ENCODE measurements at regions not wholly inside any gene's neighbourhood (a gene's known extent, or its start where the extent isn't known, plus 50 kb on each side); places are given as distances from the start of the nearest gene placed in this dataset.
"Not testable (repeated sequence)": the region's sequence is repeated elsewhere in the genome, so short reads cannot be mapped to it uniquely, and the experiment has no call there.

DNA sequence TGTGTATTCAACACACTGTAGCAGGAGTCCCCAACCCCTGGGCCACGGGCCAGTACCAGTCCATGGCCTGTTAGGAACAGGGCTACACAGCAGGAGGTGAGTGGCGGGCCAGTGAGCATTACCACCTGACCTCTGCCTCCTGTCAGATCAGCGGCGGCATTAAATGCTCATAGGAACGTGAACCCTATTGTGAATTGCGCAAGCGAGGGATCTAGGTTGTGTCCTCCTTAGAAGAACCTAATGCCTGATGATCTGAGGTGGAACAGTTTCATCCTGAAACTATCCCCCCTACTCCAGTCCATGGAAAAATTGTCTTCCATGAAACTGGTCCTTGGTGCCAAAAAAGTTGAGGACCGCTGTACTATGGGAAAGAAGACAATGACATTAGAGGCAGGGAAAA is 386.9 kb downstream of the PREX1 start:
- Histone ChIP-seq H3K27ac (ENCODE audit: low read depth, low read length, severe bottlenecking) (no peak overlapping the region), H3K9me3 (ENCODE audit: control insufficient read depth, low read length) (peaks cover 17% of the 10 kb centered on the region), H3K36me3 (ENCODE audit: control insufficient read depth, insufficient read depth, low read length) (no peaks in the 10 kb centered on the region), H3K4me1 (ENCODE audit: control insufficient read depth, insufficient read depth, low read length, poor library complexity, severe bottlenecking) (no peaks in the 10 kb centered on the region), H3K4me3 (ENCODE audit: extremely low read depth, insufficient read depth, low read length, poor library complexity, severe bottlenecking) (no peak overlapping the region)
- WGBS, 2 experiments (ENCODE audit: insufficient coverage in 2 of 2), result 89 to 100% methylated on average over 3 to 5 of the region's 8 CpGs

DNA sequence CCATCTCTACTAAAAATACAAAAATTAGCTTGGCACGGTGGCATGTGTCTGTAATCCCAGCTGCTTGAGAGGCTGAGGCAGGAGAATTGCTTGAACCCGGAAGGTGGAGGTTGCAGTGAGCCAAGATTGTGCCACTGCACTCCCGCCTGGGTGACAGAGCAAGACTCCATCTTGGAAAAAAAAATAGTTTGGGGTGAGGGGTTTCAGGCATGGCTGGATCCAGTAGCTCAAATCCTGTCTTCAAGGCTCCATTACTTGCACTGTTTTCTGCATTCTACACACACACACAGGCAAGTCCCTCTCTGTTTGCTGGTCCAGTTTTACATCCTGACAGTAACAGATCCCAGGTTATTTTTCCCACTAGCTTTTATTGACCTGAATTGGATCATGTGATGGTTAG is 387.5 kb downstream of the PREX1 start:
- H3K27ac ChIP-seq (ENCODE audit: low read depth, low read length, severe bottlenecking); H3K4me3 ChIP-seq (ENCODE audit: extremely low read depth, insufficient read depth, low read length, poor library complexity, severe bottlenecking); H3K4me1 ChIP-seq (ENCODE audit: control insufficient read depth, insufficient read depth, low read length, poor library complexity, severe bottlenecking); H3K36me3 ChIP-seq (ENCODE audit: control insufficient read depth, insufficient read depth, low read length): not testable (repeated sequence)
- 75 to 82% methylated on average over 1 to 3 of the region's 3 CpGs for WGBS, 2 experiments (ENCODE audit: insufficient coverage in 2 of 2)
- peaks cover 17% of the 10 kb centered on the region for H3K9me3 ChIP-seq (ENCODE audit: control insufficient read depth, low read length)

DNA sequence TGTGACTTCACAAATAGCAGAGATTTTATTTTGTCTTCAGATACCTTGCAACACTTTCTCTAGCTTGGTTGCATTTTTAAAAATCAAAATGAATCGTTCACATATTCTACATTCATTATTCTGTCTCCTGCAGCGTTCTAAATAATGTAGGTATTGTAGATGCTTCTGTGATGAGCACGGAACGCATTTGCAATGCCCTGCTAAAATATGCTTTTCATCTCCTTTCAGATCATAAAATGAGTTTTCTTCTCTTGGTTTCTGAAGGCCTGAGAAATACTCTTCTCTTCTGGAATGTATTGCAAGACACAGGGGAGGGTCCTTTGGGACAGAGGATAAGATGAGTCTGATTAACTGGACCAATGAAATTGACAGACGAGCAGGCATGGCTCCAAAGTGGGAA is 390.7 kb downstream of the PREX1 start:
- Histone ChIP-seq H3K9me3 (ENCODE audit: control insufficient read depth, low read length) (peaks cover 5% of the 10 kb centered on the region), H3K36me3 (ENCODE audit: control insufficient read depth, insufficient read depth, low read length) (no peaks in the 10 kb centered on the region), H3K4me1 (ENCODE audit: control insufficient read depth, insufficient read depth, low read length, poor library complexity, severe bottlenecking) (no peaks in the 10 kb centered on the region), H3K27ac (ENCODE audit: low read depth, low read length, severe bottlenecking) (no peak overlapping the region), H3K4me3 (ENCODE audit: extremely low read depth, insufficient read depth, low read length, poor library complexity, severe bottlenecking) (no peak overlapping the region)
- WGBS, 2 experiments (ENCODE audit: insufficient coverage in 2 of 2), result 0% methylated on average over 1 of the region's 5 CpGs

DNA sequence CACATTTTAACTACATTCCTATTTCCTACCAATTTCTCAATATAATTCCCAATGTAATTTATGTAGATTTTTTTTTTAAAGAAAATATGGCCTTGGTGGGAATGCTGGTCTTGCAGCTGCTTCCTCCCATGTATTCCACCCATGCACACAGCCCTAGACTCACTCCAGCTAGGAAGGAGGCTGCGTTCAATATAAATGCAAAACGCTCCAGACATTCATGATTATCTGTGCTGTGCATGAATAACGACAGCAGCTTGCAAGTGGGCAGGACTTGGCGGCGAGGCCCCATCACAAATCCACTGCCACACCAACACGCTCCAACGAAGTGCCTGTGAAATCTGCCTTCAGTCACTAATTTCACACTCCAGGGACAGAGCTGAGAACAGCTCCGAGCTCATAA is 391.2 kb downstream of the PREX1 start:
- WGBS, 2 experiments (ENCODE audit: insufficient coverage in 2 of 2), result 75 to 100% methylated on average over 1 of the region's 8 CpGs
- H3K27ac ChIP-seq (ENCODE audit: low read depth, low read length, severe bottlenecking); H3K4me3 ChIP-seq (ENCODE audit: extremely low read depth, insufficient read depth, low read length, poor library complexity, severe bottlenecking); H3K9me3 ChIP-seq (ENCODE audit: control insufficient read depth, low read length); H3K4me1 ChIP-seq (ENCODE audit: control insufficient read depth, insufficient read depth, low read length, poor library complexity, severe bottlenecking); H3K36me3 ChIP-seq (ENCODE audit: control insufficient read depth, insufficient read depth, low read length): not testable (repeated sequence)

DNA sequence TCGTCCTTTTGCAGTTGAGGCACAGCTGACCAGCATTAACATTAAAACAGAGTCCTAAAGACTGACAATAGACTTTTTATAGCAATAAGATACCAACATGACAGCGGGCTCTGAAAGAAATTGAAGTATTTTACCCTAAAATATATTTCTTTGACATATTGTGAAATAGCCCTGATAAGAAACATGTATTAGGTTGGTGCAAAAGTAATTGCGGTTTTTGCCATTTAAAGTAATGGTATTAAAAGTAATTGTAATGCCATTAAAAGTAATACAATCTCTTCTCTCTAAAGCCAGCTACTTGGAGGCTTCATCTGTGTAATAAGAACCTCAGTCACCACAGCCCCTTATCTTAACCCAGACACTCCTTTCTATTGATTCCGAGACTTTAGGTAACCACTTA is 394.6 kb downstream of the PREX1 start:
- Histone ChIP-seq H3K9me3 (ENCODE audit: control insufficient read depth, low read length) (peaks cover 3% of the 10 kb centered on the region), H3K4me1 (ENCODE audit: control insufficient read depth, insufficient read depth, low read length, poor library complexity, severe bottlenecking) (no peaks in the 10 kb centered on the region), H3K36me3 (ENCODE audit: control insufficient read depth, insufficient read depth, low read length) (no peaks in the 10 kb centered on the region), H3K27ac (ENCODE audit: low read depth, low read length, severe bottlenecking) (no peak overlapping the region), H3K4me3 (ENCODE audit: extremely low read depth, insufficient read depth, low read length, poor library complexity, severe bottlenecking) (no peak overlapping the region)
- 86 to 88% methylated on average over 1 of the region's 4 CpGs for WGBS, 2 experiments (ENCODE audit: insufficient coverage in 2 of 2)

DNA sequence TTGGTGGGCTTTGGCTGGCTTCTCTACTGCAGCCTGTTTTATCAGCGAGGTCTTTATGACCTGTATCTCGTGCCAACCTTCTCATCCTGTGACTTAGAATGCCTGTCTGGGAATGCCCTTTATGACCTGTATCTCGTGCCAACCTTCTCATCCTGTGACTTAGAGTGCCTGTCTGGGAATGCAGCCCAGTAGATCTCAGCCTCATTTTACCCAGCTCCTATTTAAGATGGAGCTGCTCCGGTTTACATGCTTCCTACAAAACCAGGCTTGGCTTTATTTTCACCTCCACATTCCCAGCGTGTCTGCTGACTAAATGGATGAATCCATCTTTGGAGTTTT is 395.3 kb downstream of the PREX1 start:
- Histone ChIP-seq H3K36me3 (ENCODE audit: control insufficient read depth, insufficient read depth, low read length) (no peaks in the 10 kb centered on the region), H3K4me3 (ENCODE audit: extremely low read depth, insufficient read depth, low read length, poor library complexity, severe bottlenecking) (no peak overlapping the region), H3K27ac (ENCODE audit: low read depth, low read length, severe bottlenecking) (no peak overlapping the region), H3K9me3 (ENCODE audit: control insufficient read depth, low read length) (no peaks in the 10 kb centered on the region), H3K4me1 (ENCODE audit: control insufficient read depth, insufficient read depth, low read length, poor library complexity, severe bottlenecking) (no peaks in the 10 kb centered on the region)
- 90 to 95% methylated on average over 3 to 4 of the region's 5 CpGs for WGBS, 2 experiments (ENCODE audit: insufficient coverage in 2 of 2)

DNA sequence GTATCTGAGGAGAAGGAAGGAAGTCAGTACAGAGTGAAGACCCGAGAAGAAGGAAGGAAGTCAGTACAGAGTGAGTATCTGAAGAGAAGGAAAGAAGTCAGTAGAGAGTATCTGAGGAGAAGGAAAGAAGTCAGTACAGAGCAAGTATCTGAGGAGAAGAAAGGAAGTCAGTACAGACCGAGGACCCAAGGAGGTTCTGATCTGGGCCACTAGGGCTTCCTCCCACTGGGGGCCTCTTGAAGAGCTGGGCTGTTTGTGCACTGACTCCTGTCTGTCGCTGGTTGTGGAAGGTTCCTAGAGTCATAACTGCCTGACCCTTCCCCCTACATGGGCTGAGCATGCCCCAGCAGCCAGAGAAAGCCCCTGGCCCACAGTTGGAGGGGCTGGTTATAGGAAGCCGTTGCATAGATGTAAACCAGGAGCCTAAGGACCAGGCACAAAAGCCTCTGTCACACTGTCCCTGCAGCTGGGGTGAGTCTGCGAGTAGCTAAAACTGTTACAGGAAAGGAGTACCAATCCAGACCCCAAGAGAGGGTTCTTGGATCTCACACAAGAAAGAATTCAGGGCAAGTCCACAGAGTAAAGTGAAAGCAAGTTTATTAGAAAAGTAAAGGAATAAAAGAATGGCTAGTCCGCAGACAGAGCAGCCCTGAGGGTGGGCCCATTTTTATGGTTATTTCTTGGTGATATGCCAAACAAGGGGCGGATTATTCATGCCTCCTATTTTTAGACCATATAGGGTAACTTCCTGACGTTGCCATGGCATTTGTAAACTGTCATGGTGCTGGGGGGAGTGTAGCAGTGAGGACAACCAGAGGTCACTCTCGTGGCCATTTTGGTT is 395.9 kb downstream of the PREX1 start:
- Histone ChIP-seq H3K4me3 (ENCODE audit: extremely low read depth, insufficient read depth, low read length, poor library complexity, severe bottlenecking) (no peak overlapping the region), H3K9me3 (ENCODE audit: control insufficient read depth, low read length) (no peaks in the 10 kb centered on the region), H3K36me3 (ENCODE audit: control insufficient read depth, insufficient read depth, low read length) (no peaks in the 10 kb centered on the region), H3K27ac (ENCODE audit: low read depth, low read length, severe bottlenecking) (no peak overlapping the region), H3K4me1 (ENCODE audit: control insufficient read depth, insufficient read depth, low read length, poor library complexity, severe bottlenecking) (no peaks in the 10 kb centered on the region)
- WGBS, 2 experiments (ENCODE audit: insufficient coverage in 2 of 2), result 87 to 91% methylated on average over 5 to 7 of the region's 9 CpGs

DNA sequence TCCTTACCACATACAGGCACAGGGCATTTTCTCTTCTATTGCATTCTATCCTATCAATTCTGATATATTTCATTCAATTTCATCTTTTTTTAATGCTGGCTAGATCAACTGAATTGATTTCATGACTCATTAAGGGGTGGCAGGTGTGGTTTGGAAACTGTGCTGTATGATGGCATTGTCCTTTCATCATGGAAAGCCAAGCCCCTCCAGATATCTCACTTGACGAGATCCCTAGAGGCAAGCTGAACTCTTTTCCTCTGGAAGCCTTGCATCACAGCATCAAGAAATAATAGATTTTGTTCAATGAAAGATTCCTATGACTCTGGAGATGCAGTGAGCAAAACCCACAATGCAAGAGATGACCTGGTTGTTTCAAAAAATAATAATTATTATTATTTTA is 401.2 kb downstream of the PREX1 start:
- H3K36me3 ChIP-seq (ENCODE audit: control insufficient read depth, insufficient read depth, low read length), result no peaks in the 10 kb centered on the region
- no peaks in the 10 kb centered on the region for H3K9me3 ChIP-seq (ENCODE audit: control insufficient read depth, low read length)
- H3K27ac ChIP-seq (ENCODE audit: low read depth, low read length, severe bottlenecking), result no peak overlapping the region
- H3K4me3 ChIP-seq (ENCODE audit: extremely low read depth, insufficient read depth, low read length, poor library complexity, severe bottlenecking), result no peak overlapping the region
- H3K4me1 ChIP-seq (ENCODE audit: control insufficient read depth, insufficient read depth, low read length, poor library complexity, severe bottlenecking), result no peaks in the 10 kb centered on the region
- WGBS, 2 experiments (ENCODE audit: insufficient coverage in 2 of 2), result no CpG with 5 or more reads among the region's 1 CpG

DNA sequence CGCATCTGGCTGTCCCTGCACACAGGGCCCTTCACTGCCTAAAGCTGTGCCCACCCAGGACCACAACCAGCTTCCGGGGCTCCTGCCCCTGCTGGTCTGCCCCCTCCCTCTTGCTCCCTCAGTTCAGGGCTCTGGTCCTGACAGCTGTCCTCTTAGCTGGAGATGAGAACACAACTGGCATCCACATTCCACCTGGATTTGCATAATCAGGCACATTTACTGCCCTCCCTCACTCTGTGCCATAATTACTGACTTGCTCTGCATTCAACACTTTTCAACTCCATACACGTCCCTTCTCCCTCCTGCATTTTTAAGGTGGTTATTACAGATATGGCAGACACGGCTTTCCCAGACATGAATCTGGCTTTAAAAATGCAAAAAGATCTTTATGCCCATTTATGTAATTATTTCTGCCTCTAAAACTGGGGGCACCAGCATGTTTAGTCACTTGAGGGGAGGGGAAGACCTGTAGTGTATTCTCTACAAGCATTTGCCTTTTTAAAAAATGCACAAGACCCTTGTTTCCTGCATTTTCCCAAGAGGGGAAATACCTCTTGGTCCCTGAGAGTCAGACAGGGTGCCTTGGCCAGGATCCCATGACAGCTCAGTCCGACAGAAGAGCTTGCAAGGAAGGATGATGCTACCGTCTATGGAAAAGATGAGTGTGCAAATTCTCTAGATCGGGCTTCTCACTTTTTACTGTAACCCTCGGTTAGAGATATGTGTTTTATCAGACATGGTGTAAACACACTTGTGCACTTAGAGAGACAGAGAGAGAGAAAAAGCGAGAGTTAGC is 401.8 kb downstream of the PREX1 start:
- H3K36me3 ChIP-seq (ENCODE audit: control insufficient read depth, insufficient read depth, low read length), result no peaks in the 10 kb centered on the region
- H3K9me3 ChIP-seq (ENCODE audit: control insufficient read depth, low read length), result no peaks in the 10 kb centered on the region
- no peak overlapping the region for H3K4me3 ChIP-seq (ENCODE audit: extremely low read depth, insufficient read depth, low read length, poor library complexity, severe bottlenecking)
- no peak overlapping the region for H3K27ac ChIP-seq (ENCODE audit: low read depth, low read length, severe bottlenecking)
- no peaks in the 10 kb centered on the region for H3K4me1 ChIP-seq (ENCODE audit: control insufficient read depth, insufficient read depth, low read length, poor library complexity, severe bottlenecking)
- 72 to 89% methylated on average over 3 to 4 of the region's 9 CpGs for WGBS, 2 experiments (ENCODE audit: insufficient coverage in 2 of 2)

DNA sequence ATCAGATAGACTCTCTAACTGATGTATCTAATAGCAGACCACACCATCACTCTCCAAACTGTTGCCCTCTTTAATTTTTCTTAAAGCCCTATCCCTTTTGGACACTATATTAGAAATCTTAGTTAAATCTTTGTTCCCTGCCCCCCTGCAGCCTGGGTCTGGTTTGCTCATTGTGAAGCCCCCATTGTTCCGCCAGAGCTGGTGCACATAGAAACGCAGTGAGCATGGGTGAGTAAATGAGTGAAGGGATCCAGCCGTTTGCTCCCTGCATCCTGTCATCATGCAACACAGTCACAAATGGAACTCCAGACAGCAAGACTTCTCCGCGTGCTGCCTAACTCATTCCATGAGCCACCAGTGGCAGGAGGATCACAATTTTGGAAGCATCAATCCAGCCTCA is 402.5 kb downstream of the PREX1 start:
- 80 to 100% methylated on average over 2 to 3 of the region's 5 CpGs for WGBS, 2 experiments (ENCODE audit: insufficient coverage in 2 of 2)
- Histone ChIP-seq H3K27ac (ENCODE audit: low read depth, low read length, severe bottlenecking) (no peak overlapping the region), H3K9me3 (ENCODE audit: control insufficient read depth, low read length) (no peaks in the 10 kb centered on the region)

More for the DNA sequence above, 402.5 kb downstream of the PREX1 start:
- Histone ChIP-seq H3K36me3 (ENCODE audit: control insufficient read depth, insufficient read depth, low read length) (no peaks in the 10 kb centered on the region), H3K4me3 (ENCODE audit: extremely low read depth, insufficient read depth, low read length, poor library complexity, severe bottlenecking) (no peak overlapping the region), H3K4me1 (ENCODE audit: control insufficient read depth, insufficient read depth, low read length, poor library complexity, severe bottlenecking) (no peaks in the 10 kb centered on the region)
